Fibroblast of lung (primary cell): ENCODE measurements at regions not wholly inside any gene's neighbourhood (a gene's known extent, or its start where the extent isn't known, plus 50 kb on each side); places are given as distances from the start of the nearest gene placed in this dataset.

Experiments used
- DNase-seq, 2 donors: peaks; one replicate each; pipeline versions ENCODE4 v3.0.0 to v3.0.0-alpha.2; 2010; ENCODE audit warnings: low read depth in 2 of 2
- H2AFZ ChIP-seq: 2 replicates; pipeline ENCODE4 v1.5.1; 2012; ENCODE audit warnings: low read length, control low read depth, inconsistent platforms
- H3K27ac ChIP-seq: 2 replicates; pipeline ENCODE4 v1.5.1; 2011; ENCODE audit warnings: low read length, control low read depth; ENCODE audit not compliant: insufficient read depth
- H3K27me3 ChIP-seq: 2 replicates; pipeline ENCODE4 v1.5.1; 2011; ENCODE audit warnings: mild to moderate bottlenecking, low read length; ENCODE audit not compliant: control insufficient read depth, insufficient read depth
- H3K36me3 ChIP-seq: 2 replicates; pipeline ENCODE4 v1.5.1; 2011; ENCODE audit warnings: low read length; ENCODE audit not compliant: control insufficient read depth, insufficient read depth
- H3K4me1 ChIP-seq: 2 replicates; pipeline ENCODE4 v1.5.1; 2011; ENCODE audit warnings: low read length; ENCODE audit not compliant: control insufficient read depth, insufficient read depth; ENCODE audit errors: extremely low read depth
- H3K4me2 ChIP-seq: 2 replicates; pipeline ENCODE4 v1.5.1; 2011; ENCODE audit warnings: low read length, control low read depth; ENCODE audit not compliant: insufficient read depth; ENCODE audit errors: extremely low read depth
- H3K4me3 ChIP-seq, 4 experiments: fragments of 200-600 bp in 1 of 4; sonication (generic) in 1 of 4; replicated peaks in 1 of 4; 2 replicates each; pipeline ENCODE4 v1.5.1; 2011 to 2016; ENCODE audit warnings: low read length in 4 of 4, low read depth in 3 of 4, mild to moderate bottlenecking in 3 of 4, control low read depth in 2 of 4, inconsistent platforms in 1 of 4, mixed read lengths in 1 of 4; ENCODE audit not compliant: insufficient read depth in 1 of 4; ENCODE audit errors: control extremely low read depth in 1 of 4
- H3K79me2 ChIP-seq: 2 replicates; pipeline ENCODE4 v1.5.1; 2012; ENCODE audit warnings: mild to moderate bottlenecking, low read length, inconsistent platforms; ENCODE audit not compliant: control insufficient read depth, insufficient read depth
- H3K9ac ChIP-seq: 2 replicates; pipeline ENCODE4 v1.5.1; 2011; ENCODE audit warnings: mild to moderate bottlenecking, low read length, control low read depth; ENCODE audit not compliant: insufficient read depth
- H3K9me3 ChIP-seq: 2 replicates; pipeline ENCODE4 v1.5.1; 2012; ENCODE audit warnings: low read depth, low read length; ENCODE audit not compliant: control insufficient read depth, insufficient read depth
- H4K20me1 ChIP-seq: 2 replicates; pipeline ENCODE4 v1.5.1; 2011; ENCODE audit warnings: low read length; ENCODE audit not compliant: control insufficient read depth, insufficient read depth; ENCODE audit errors: extremely low read depth
- EZH2 ChIP-seq: IDR thresholded peaks from 2 replicates; pipeline ENCODE4 v1.5.1; 2012; ENCODE audit warnings: low read length, control low read depth, mild to moderate bottlenecking; ENCODE audit errors: missing control alignments
- TF ChIP-seq, protein P1 (sequence below), 2 donors: IDR thresholded peaks in 1 of 2; conservative IDR thresholded peaks in 1 of 2; 1 replicate in 1 of 2; 2 replicates in 1 of 2; pipeline ENCODE4 v1.5.1; 2011 to 2012; ENCODE audit warnings: low read length in 2 of 2, control low read depth in 1 of 2, inconsistent platforms in 1 of 2, low read depth in 1 of 2, mild to moderate bottlenecking in 1 of 2

DNA sequence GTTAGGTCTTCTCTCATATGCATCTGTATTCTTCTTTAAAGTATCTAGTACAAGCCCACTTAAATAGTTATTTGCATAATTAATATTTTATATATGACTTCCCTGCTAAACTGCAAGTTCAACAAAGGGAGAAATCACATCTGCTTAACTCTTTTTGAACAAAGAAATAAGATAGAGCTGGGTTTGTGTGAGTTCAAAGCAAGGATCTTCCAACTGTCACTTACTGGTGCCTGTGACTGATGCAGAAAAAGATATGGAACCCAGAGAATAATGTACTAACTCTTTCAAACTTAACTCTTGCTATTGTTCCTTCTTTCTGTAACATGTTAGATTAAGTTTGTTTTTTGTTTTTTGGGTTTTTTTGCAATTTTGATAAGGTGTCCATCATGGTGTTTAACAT lies 71.3 kb upstream of the SP4 start:
- no peak overlapping the region for H3K4me2 ChIP-seq
- TF ChIP-seq EZH2, result no peak
- TF ChIP-seq, protein P1, sequence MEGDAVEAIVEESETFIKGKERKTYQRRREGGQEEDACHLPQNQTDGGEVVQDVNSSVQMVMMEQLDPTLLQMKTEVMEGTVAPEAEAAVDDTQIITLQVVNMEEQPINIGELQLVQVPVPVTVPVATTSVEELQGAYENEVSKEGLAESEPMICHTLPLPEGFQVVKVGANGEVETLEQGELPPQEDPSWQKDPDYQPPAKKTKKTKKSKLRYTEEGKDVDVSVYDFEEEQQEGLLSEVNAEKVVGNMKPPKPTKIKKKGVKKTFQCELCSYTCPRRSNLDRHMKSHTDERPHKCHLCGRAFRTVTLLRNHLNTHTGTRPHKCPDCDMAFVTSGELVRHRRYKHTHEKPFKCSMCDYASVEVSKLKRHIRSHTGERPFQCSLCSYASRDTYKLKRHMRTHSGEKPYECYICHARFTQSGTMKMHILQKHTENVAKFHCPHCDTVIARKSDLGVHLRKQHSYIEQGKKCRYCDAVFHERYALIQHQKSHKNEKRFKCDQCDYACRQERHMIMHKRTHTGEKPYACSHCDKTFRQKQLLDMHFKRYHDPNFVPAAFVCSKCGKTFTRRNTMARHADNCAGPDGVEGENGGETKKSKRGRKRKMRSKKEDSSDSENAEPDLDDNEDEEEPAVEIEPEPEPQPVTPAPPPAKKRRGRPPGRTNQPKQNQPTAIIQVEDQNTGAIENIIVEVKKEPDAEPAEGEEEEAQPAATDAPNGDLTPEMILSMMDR (conservative IDR thresholded peaks at IDR 0.05 in 1 of 2, IDR thresholded peaks at IDR 0.05 in 1 of 2; ENCODE audit: low read depth in 1 of 2, low read length in 2 of 2), result no peak
- H2AFZ ChIP-seq, result no peak overlapping the region
- H3K36me3 ChIP-seq, result no peaks in the 10 kb centered on the region
- H3K9me3 ChIP-seq, result no peaks in the 10 kb centered on the region
- no peak overlapping the region for H3K9ac ChIP-seq
- no peak overlapping the region for H3K27ac ChIP-seq
- no peaks in the 10 kb centered on the region for H4K20me1 ChIP-seq
- H3K4me1 ChIP-seq, result no peaks in the 10 kb centered on the region
- no peak for DNase-seq
- H3K79me2 ChIP-seq, result no peaks in the 10 kb centered on the region
- no peak overlapping the region for H3K4me3 ChIP-seq
- H3K27me3 ChIP-seq, result no peaks in the 10 kb centered on the region

DNA sequence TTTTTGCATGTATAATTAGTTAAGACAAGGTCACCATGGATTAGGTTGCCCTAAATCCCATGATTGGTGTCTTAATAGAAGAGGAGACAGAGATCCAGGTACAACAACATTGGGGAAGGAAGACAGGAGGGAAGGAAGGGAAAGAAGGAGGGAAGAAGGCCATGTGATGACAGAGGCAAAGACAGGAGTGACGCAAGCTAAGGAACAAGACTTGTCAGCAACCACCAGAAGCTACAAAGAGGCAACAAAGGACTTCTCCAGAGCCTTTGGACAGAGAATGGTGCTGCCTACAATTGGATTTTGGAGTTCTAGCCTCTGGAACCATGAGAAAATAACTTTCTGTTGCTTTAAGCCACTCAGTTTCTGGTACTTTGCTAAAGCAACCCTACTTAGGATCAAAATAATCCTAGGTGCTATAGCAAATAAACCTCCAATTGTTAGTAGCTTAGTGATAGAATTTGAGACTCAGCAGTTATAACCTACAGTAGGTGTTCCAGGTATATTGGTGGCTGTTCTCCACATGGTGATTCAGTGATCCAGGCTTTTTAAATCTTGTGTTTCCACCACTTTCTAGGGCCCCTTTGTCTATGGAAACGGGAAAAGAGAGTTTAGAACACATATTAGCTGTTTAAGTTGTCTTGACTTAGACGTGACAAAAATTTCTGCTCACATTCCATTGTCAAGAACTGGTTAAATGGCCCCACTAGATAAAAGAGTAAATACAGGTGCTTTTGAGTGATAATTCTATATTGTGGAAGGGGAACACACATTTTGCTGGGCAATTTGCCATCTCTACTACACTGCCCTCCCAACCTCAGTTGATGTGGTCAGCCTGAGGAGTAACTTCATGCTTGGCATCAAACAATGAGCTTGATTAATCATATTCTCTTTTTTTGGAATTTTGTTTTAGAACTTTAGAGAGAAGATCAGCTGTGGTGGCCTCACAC lies 70.5 kb upstream of the SP4 start:
- Histone ChIP-seq H3K9ac (no peak overlapping the region), H3K27ac (no peak overlapping the region), H2AFZ (no peak overlapping the region), H3K27me3 (no peaks in the 10 kb centered on the region), H3K4me2 (no peak overlapping the region), H3K79me2 (no peaks in the 10 kb centered on the region), H4K20me1 (no peaks in the 10 kb centered on the region), H3K36me3 (no peaks in the 10 kb centered on the region), H3K4me1 (no peaks in the 10 kb centered on the region), H3K4me3 (no peak overlapping the region), H3K9me3 (no peaks in the 10 kb centered on the region)
- no peak for DNase-seq
- TF ChIP-seq, protein P1 (conservative IDR thresholded peaks at IDR 0.05 in 1 of 2, IDR thresholded peaks at IDR 0.05 in 1 of 2; ENCODE audit: low read depth in 1 of 2, low read length in 2 of 2), result no peak
- no peak for TF ChIP-seq EZH2

DNA sequence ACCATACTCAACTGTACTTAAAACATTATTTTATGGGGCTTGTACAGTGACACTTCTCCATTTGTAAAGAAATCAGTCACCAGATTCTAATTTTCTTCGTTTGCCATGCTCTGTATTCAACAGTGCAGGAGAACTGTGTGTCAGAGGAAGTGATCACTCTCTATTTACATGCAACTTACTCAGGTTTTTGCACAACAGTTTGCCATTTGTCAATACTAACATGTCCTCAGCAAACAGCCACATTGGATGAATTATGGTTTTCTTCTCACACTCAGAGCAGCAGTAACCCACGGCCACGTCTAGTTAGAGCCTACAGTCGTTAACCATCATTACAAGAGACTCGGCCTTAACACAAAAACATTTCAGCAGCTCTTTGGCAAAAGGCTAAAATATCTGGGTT lies 69.2 kb upstream of the SP4 start:
- no peak overlapping the region for H3K27ac ChIP-seq
- no peaks in the 10 kb centered on the region for H4K20me1 ChIP-seq
- H3K27me3 ChIP-seq, result no peaks in the 10 kb centered on the region
- H3K4me2 ChIP-seq, result no peak overlapping the region
- H2AFZ ChIP-seq, result no peak overlapping the region
- H3K4me1 ChIP-seq, result no peaks in the 10 kb centered on the region
- TF ChIP-seq, protein P1 (conservative IDR thresholded peaks at IDR 0.05 in 1 of 2, IDR thresholded peaks at IDR 0.05 in 1 of 2; ENCODE audit: low read depth in 1 of 2, low read length in 2 of 2), result no peak
- TF ChIP-seq EZH2, result no peak
- no peak overlapping the region for H3K9ac ChIP-seq
- H3K36me3 ChIP-seq, result no peaks in the 10 kb centered on the region
- H3K9me3 ChIP-seq, result no peaks in the 10 kb centered on the region
- no peaks in the 10 kb centered on the region for H3K79me2 ChIP-seq
- no peak for DNase-seq
- no peak overlapping the region for H3K4me3 ChIP-seq
